GM19468 (cell line): ENCODE measurements at regions not wholly inside any gene's neighbourhood (a gene's known extent, or its start where the extent isn't known, plus 50 kb on each side); places are given as distances from the start of the nearest gene placed in this dataset.

ENCODE experiments used
- ATAC-seq: cut with Tn5 transposase; IDR thresholded peaks from one replicate; pipeline ENCODE4 v1.9.1; 2021; ENCODE audit warnings: mild to moderate bottlenecking, moderate library complexity, moderate number of reproducible peaks; ENCODE audit not compliant: unreplicated experiment; ENCODE audit errors: extremely low read depth

DNA sequence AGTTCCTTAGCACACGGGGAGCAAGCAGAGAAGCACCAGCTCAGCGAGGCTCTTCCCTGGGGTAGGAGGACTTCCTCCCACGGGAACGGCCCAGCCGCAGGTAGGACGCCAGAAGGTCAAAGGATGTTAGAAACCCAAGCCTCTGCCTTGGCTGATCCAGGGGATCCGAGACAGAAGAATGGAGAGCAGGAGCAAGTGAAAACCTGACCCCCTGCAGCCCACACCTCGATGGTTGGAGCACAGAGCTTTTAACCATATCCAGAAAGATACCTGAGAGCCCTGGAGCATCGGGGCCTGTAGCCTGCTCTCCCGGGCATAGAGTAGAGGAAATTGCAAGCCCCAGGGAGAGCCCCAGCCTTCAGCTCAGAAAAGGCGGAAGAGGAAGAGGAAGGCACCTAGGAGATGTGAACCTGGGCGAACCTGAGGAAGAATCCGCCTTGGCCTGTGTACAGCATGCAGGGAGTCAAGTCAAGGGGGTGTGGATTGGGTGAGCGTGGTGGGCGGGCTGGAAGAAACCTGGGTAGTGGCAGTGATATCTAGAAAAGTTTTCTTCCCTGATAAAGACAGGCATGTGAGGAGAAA lies 76.3 kb downstream of the PSMG1 start:
- no peak for ATAC-seq

DNA sequence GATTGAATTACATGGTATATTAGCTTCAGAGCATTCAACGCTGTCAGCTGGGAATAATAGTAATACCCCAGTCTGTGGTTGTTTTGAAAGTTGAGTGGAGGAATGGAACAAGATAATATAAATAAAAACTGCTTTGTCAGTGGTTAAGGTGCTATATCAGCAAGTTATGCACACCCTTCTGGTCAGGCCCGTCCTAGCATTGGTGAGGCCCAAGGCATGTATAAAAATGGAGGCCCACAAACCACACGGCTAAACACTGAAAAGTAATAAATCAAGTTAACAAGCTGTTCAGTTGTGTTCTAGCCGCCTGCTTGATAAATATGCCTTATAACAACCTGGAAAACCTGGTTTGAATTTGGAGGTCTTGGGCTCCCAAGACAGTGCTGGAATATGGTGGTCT lies 77.4 kb downstream of the PSMG1 start:
- no peak for ATAC-seq

DNA sequence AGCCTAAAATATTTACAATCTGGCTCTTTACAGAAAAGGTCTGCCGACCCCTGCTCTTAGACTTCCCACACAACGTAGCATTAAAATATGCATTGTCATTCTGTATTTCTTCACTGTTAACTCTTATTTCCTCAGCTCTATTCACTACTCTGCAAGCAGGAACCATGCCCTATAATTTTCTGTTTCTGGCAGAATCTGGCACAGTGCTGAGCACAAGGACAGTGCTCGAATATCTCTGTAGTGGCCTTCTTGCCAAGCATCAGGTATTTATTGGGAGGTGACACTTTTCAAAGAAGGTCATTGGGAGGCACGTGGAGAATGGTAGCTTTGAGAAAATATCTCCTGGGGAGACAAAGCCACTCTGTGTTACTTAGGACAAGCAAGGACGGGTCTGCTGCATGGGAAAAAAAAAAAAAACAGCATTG lies 77.9 kb downstream of the PSMG1 start:
- ATAC-seq = no peak

DNA sequence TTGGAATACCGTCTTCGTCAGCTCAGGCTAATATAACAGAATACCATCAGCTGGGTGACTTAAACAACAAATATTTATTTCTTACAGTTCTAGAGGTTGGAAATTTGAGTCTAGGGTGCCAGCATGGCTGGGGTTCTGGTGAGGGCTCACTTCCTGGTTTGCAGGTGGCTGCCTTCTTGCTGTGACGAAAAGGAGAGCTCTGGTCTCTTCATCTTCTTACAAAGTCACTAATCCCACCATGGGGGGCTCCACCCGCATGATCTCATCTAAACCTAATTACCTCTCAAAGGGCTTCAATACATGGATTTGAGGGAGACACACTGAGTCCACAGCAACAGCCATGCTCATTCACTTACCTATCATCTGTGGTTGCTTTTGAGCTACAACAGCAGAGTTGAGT lies 78.3 kb downstream of the PSMG1 start:
- no peak for ATAC-seq

DNA sequence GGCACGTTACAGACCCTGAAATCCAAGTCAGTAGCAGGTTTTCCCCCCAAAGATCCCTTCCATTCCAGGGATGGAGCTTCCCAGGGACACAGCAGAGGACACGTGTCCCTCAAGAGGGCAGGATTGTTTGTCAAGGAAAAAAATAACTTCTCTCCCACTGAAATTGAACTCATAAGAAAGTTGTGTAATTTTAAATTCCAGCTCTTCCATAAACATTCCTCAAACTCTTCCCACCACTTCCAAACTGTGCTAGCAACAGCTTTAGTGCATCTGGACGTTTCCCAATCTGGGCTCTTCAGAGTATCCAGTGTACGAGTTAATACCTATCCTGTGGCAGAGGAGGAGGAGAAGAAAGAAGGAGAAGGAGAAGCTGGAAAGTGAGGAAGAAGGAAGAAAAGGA lies 79.6 kb downstream of the PSMG1 start:
- ATAC-seq = no peak

DNA sequence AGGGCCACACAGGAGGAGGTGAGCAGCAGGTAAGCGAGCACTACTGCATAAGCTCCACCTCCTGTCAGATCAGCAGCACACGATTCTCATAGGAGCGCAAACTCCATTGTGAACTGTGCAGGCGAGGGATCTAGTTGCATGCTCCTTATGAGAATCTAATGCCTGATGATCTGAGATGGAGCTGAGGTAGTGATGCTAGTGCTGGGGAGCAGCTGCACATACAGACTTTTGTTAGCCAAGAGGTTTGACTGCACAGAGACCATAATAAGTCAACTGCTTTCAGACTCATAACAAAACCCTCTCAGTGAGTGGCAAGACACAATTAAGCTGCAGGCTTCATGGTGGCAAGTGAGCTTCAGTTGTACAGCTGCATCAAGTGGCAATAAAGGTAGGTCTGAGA lies 83.4 kb downstream of the PSMG1 start:
- ATAC-seq = no peak

DNA sequence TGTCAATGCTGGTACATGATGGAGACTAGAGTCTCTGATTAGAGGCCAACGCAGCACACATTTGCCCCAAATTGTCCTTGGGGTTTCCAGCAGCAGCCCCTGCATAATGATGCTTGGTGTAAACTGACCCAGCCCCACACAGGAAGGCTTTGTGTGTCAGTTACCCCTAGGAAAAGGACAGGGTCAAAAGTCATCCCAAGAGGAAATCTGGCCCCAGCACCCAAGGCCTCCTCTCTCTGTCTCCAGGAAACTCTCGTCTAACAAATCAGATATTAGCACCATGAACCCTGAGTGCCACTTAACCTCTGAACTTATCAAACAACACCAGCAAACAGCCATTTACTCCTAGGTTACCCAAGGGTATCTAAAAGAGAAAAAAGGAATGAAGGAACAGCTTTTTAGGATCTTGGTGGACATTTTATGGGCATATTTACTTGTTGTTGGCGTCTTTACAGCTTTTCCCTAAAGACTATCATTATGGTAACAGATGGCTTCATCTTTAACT lies 84.5 kb downstream of the PSMG1 start:
- no peak for ATAC-seq

DNA sequence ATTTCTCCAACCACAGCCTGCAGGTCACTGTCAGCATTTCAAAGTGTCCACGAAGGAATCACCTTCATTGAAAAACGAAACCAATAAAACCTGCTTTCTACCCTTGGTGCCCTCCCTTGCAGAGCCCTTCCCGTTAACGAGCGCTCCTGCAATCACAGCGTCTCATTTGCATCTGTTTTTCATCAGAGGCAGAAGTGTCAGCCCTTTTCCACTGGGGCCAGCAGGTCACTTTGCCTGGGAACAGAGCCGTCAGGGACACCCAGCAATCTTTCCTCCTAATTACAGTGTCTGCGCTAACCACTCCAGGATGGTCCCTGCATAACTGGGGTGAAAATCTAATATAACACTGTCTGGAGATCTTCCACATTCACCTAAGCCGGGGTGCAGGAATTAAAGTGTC lies 85.3 kb downstream of the PSMG1 start:
- no peak for ATAC-seq

DNA sequence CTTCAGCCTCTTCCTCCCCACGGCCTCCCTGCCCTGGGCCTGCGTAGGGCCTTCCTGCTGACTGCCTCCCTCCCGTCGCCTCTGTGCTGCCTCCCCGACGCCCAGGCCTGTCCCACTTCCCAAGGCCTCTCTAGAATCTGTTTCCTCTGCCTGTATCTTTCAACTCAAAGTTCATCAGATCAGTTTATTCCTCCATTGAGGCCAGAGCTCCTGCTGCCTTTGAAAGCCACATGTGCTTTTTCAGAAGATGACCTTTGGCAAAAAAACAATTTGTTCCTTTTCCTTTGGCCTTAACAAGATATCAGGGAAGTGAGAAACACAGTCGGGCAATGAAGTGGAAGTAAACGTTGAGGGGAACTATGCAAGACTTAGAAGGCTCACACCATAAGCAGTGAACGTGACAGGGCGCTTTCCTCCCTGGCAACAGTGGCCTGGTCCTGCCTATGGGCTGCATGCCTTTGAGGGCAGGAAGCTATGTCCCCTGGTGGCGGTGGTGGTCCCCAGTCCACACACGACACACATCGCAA lies 85.9 kb downstream of the PSMG1 start:
- no peak for ATAC-seq

DNA sequence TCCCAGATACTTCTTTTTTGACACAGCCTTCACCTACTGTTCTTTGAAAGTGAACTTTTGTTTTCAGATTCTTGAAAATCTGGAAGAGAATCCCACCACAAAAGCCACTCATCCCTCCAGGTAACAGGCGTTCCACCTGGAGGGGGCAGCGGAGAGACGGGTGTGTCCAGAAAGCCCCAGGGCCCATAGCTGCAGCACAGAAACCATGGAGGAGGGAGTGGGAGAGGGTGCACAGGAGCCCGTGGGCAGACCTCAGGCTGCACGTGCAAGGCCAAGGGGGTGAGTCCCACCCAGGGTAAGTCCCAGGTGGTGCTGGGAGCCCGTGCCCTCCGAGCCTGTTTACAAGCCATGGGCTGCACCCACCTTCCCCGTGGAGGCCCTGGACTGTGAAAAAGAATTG lies 86.5 kb downstream of the PSMG1 start:
- ATAC-seq = no peak

DNA sequence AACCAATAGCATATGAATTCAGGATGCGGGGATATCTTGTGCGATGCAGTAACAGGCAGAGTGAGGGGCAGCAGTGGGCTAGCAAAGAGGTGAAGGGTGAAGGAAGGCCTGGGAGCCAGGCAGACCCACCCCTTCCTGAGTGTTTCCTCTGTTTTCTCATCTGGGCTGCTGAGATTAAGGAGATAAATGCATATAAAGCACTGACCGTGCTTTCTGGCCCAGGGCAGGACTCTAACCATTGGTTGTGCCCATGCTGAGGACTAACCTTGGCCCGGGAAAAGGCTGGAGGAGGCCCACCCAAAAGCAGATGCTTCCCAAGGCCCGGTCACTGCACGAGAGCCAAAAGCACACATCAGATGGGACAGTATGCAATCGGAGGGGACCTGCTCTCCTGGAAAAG lies 87.6 kb downstream of the PSMG1 start:
- no peak for ATAC-seq

DNA sequence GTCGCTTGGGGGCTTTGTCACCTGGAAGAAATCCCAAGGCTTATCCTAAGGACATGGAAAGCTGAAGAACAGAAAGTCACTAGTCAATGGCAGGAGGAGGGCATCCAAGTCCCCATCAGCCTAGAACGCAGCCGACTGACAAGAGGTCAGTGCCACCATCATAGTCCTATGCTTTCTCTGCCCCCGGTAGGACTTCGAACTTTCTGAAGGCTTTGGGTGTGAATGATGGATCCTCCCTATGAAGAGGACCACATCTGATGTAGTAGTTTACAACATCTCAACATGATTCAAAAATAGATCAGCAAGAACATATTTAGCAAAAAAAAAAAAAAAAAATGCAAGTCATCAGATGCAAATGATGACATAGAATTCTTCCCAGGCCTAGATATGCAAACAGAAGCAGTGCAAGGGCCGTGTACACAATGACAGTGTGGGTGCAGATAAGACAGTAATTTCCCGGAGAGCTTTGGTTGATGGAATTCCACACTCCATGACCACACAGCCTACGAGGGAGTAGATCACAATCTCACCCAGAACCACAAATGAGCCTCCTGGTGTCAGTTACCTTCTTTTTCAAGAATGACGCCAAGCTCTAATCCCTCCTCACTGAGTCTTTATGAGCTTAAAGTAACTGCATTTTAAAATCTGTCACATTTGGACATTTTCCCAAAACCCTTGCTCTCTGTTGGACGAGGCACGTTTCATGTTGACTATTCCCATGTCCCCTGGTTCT lies 88.2 kb downstream of the PSMG1 start:
- ATAC-seq = no peak

DNA sequence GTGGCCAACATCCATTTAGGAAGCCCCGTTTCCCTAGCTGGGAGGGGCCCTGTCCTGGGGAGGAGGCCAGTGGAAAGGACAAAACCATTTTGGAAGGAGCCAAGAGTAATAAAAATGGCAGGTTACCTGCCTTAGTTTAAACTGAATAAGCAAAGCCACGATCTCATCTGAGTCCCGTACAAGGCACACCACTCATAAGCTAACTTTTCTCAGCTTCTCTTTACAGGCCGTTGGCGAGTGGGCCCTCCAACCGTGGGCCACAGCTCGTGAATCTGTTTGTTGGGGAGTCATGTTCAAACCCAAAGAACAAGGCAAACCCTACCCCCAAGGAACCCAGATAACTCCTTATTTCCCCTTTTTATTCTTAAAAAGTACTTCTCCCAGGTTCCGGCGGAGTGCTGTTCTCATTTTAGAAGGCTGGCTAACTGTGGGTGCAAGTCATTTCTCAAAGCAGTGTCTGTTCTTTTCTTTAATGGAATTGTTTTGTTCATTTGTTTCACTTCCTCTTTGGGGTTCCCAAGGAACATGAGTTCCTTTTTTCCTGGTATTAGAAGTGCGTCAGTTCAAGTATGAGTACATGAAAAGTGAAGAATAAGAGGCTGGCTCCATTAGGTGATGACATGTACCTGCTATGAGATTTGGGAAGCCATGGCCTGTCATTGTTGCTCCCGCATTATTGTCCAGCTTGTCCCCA lies 89.0 kb downstream of the PSMG1 start:
- no peak for ATAC-seq

DNA sequence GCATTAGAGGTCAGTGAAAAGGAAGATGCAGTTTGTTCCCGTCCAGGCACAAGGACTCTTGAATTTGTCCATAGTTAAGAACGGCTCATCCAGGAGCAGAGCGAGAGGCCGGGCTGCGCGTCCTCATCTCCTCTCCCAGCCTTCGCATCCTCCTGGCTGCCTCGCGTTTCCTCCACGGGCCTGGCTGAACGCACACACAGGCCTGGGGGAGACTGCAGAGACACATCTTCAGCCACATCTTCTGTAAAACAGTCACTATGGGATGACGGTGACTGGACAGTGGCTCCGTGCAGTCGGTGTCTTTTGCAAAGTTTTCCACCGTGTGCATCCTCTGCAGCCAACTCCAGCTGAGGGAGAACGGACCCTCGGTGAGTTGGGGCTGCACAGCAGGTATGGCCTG lies 89.7 kb downstream of the PSMG1 start:
- ATAC-seq = no peak

DNA sequence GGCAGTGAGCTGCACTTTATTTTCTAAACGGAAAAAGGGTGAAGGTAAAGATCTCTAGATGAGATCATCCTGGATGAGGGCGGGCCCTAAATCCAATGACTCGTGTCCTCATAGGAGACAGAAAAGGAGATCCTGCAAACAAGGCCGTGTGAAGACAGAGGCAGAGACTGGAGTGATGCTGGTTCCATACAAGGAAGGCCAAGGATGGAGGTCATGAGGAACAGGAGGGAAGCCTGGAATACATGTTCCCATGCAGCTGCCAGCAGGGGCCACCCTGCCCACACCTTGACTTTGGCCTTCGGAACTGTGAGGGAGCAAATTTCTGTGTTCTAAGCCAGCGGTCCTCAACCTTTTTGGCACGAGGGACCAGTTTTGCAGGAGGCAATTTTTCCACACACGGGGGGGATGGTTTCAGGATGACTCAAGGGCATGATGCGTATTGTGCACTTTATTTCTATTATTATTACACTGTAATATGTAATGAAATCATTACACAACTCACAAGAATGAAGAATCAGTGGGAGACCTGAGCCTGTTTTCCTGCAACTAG lies 94.3 kb downstream of the PSMG1 start:
- no peak for ATAC-seq

DNA sequence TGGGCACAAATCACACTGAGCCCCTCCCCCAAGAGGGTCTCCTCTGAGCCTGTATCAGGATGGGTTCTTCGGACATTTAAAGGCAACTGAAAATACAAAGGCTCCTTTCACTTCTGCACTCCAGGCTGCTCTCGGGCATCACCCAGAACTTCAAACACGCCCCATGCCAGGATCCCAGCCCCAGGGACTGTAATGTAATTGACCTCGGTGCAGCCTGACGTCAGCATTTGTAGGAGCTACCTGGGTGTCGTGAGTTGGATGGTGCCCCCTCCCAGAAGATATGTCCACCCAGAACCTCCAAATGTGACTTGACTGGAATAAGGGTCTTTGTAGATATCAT lies 95.2 kb downstream of the PSMG1 start:
- no peak for ATAC-seq

DNA sequence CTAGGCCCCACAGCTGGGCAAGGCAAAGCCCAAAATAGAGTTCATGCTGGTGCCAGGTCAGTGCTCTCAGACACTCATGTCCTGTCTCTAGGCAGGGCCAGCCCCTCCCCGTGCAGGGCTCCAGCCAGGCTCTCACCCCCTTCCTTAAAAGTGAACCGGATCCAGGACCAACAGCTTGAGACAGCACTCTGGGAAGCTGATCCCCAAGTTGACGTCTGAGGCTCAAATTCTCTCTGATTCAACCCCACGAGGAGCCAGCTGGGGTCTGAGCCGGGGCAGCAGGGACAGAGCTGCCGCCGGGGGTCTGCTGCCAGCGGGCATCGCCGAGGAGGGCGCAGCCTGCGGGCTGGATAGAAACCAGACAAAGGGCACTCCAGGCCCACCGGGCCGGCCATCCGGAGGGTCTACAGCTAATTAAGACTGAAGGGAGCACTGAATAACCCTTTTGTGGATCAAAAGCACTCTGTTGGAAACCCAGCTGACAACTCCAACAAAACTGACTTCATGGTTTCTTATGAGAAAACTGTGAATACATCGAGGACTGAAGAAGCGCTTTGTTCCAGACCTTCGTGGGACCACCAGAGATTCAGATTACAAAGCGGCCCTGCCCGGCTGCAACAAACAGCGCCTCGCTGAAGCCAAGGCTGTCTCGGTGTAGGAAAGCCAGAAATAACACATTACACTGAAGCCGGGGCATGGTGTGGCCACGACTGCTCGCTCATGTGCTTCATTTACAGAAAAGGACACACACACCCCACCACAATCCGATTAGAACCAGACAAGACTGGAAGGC lies 95.8 kb downstream of the PSMG1 start:
- no peak for ATAC-seq

DNA sequence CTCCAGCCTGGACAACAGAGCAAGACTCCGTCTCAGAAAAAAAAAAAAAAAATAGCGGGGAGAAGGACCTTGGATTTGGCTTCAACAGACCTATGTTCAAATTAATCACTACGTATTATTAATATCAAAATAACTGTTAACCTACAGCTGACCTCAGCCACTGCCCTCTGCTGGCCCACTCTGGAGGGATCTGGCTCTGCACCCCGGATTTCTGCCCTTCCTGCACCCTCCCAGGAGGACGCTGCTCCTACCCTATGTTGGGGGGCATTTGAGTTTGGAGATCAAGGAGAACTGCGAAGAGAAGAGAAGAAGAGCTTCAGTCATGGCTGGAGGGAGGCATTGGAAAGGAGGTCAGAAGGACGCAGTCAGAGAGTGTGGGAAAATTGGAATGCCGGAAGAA lies 96.7 kb downstream of the PSMG1 start:
- no peak for ATAC-seq

DNA sequence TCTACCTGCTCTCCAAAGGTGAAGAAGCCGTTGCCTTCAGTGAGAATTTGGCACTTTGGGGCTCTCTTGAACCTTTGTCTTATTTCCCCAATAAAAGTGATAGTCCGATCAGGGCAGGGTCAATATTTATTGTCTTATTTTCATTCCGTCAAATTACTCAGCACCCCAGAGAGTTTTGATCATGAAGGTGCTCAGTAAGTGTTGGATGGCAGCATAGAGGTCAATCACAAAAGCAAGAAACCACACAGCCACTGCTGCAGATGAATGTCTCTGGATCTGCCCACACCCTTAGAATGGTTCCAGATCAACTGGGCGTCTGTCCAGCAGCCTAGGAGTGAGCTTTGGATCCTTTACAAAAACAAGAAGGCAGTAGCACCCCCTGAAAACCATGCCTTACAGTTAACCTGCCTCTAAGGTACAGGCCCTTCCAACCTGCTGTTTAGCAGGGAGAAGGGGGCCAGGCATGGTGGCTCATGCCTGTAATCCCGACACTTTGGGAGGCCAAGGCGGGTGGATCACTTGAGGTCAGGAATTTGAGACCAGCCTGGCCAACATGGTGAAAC lies 97.3 kb downstream of the PSMG1 start:
- no peak for ATAC-seq
